Smooth muscle cell (in vitro differentiated cells): ENCODE measurements at regions not wholly inside any gene's neighbourhood (a gene's known extent, or its start where the extent isn't known, plus 50 kb on each side); places are given as distances from the start of the nearest gene placed in this dataset.

ENCODE experiments used
- DNase-seq: peaks from one replicate; lab custom pipeline; 2025; ENCODE audit not compliant: unreplicated experiment; lab: John Stamatoyannopoulos, UW
- H2AFZ ChIP-seq: fragments of 200-600 bp; sonication (generic); 2 replicates; pipeline ENCODE4 v1.6.0; 2016; ENCODE audit warnings: antibody characterized with exemption, low read depth, mild to moderate bottlenecking
- H3F3A ChIP-seq: fragments of 200-600 bp; sonication (generic); 2 replicates; pipeline ENCODE4 v1.6.0; 2017; ENCODE audit warnings: antibody characterized with exemption, low read depth
- H3K27ac ChIP-seq: fragments of 200-600 bp; sonication (generic); 2 replicates; pipeline ENCODE4 v1.5.1; 2016; ENCODE audit warnings: low read depth, mild to moderate bottlenecking
- H3K27me3 ChIP-seq: fragments of 200-600 bp; sonication (generic); 2 replicates; pipeline ENCODE4 v1.6.1; 2016; ENCODE audit warnings: low read depth, mild to moderate bottlenecking
- H3K36me3 ChIP-seq: fragments of 200-600 bp; sonication (generic); 2 replicates; pipeline ENCODE4 v1.5.1; 2016; ENCODE audit warnings: low read depth
- H3K4me1 ChIP-seq: fragments of 200-600 bp; sonication (generic); 2 replicates; pipeline ENCODE4 v1.5.1; 2016; ENCODE audit warnings: low read depth
- H3K4me2 ChIP-seq: fragments of 200-600 bp; sonication (generic); 2 replicates; pipeline ENCODE4 v1.6.0; 2016; ENCODE audit warnings: mild to moderate bottlenecking
- H3K4me3 ChIP-seq: fragments of 200-600 bp; sonication (generic); 2 replicates; pipeline ENCODE4 v1.5.1; 2016; ENCODE audit warnings: mild to moderate bottlenecking
- H3K79me2 ChIP-seq: fragments of 200-600 bp; sonication (generic); 2 replicates; pipeline ENCODE4 v1.6.0; 2016; ENCODE audit warnings: low read depth, mild to moderate bottlenecking
- H3K9ac ChIP-seq: fragments of 200-600 bp; sonication (generic); 2 replicates; pipeline ENCODE4 v1.6.0; 2016; ENCODE audit warnings: low read depth
- H3K9me3 ChIP-seq: fragments of 200-600 bp; sonication (generic); replicated peaks from 2 replicates; pipeline ENCODE4 v1.5.1; 2016; ENCODE audit warnings: low read depth
- H4K20me1 ChIP-seq: fragments of 200-600 bp; sonication (generic); 2 replicates; pipeline ENCODE4 v1.6.0; 2016; ENCODE audit warnings: low read depth
- CTCF ChIP-seq: fragments of 200-600 bp; sonication (generic); IDR thresholded peaks from 2 replicates; pipeline ENCODE4 v1.5.1; 2017; ENCODE audit warnings: borderline replicate concordance, mild to moderate bottlenecking, antibody characterized with exemption; ENCODE audit not compliant: insufficient read depth, poor library complexity, severe bottlenecking
- WGBS: methylation state at CpG from one replicate; pipeline ENCODE4 v1.1.7; 2016; ENCODE audit warnings: low lambda C conversion rate; 5-methylcytosine and 5-hydroxymethylcytosine counted together

GRCh38 chr4:27206009-27206408, 345.4 kb downstream of the STIM2 start:
- Histone ChIP-seq H3F3A (no peaks in the 10 kb centered on the region), H2AFZ (no peak overlapping the region), H3K36me3 (no peaks in the 10 kb centered on the region), H3K27ac (no peak overlapping the region), H4K20me1 (no peaks in the 10 kb centered on the region), H3K9me3 (no peaks in the 10 kb centered on the region), H3K27me3 (no peaks in the 10 kb centered on the region), H3K79me2 (no peaks in the 10 kb centered on the region), H3K4me1 (no peaks in the 10 kb centered on the region), H3K4me2 (no peak overlapping the region), H3K4me3 (no peak overlapping the region), H3K9ac (no peak overlapping the region)
- no peak for TF ChIP-seq CTCF
- DNase-seq: no peak

- TF ChIP-seq CTCF: no peak
- Histone ChIP-seq H2AFZ (no peak overlapping the region), H3K27me3 (no peaks in the 10 kb centered on the region), H3K27ac (no peak overlapping the region), H3K4me3 (no peak overlapping the region), H3K9me3 (no peaks in the 10 kb centered on the region), H4K20me1 (no peaks in the 10 kb centered on the region), H3K9ac (no peak overlapping the region), H3K36me3 (no peaks in the 10 kb centered on the region), H3F3A (no peaks in the 10 kb centered on the region), H3K4me2 (no peak overlapping the region), H3K4me1 (no peaks in the 10 kb centered on the region), H3K79me2 (no peaks in the 10 kb centered on the region)
- DNase-seq: no peak
- WGBS: 78% methylated on average over 4 of the region's 4 CpGs
These were observed 350.3 kb downstream of the STIM2 start for GRCh38 chr4:27210956-27211355.

GRCh38 chr4:27214010-27214409, 353.4 kb downstream of the STIM2 start:
- no peak overlapping the region for H2AFZ ChIP-seq

More at GRCh38 chr4:27214010-27214409, 353.4 kb downstream of the STIM2 start:
- Histone ChIP-seq H3K4me3 (no peak overlapping the region), H3F3A (no peaks in the 10 kb centered on the region), H3K79me2 (no peaks in the 10 kb centered on the region), H3K27me3 (no peaks in the 10 kb centered on the region), H3K4me1 (no peaks in the 10 kb centered on the region), H3K36me3 (no peaks in the 10 kb centered on the region), H3K9ac (no peak overlapping the region), H4K20me1 (no peaks in the 10 kb centered on the region), H3K9me3 (no peaks in the 10 kb centered on the region), H3K27ac (no peak overlapping the region), H3K4me2 (no peak overlapping the region)
- DNase-seq: no peak
- 93% methylated on average over 3 of the region's 3 CpGs for WGBS
- TF ChIP-seq CTCF: no peak
